ENCODE measurements at regions not wholly inside any gene's neighbourhood (a gene's known extent, or its start where the extent isn't known, plus 50 kb on each side); places are given as distances from the start of the nearest gene placed in this dataset.

DNA sequence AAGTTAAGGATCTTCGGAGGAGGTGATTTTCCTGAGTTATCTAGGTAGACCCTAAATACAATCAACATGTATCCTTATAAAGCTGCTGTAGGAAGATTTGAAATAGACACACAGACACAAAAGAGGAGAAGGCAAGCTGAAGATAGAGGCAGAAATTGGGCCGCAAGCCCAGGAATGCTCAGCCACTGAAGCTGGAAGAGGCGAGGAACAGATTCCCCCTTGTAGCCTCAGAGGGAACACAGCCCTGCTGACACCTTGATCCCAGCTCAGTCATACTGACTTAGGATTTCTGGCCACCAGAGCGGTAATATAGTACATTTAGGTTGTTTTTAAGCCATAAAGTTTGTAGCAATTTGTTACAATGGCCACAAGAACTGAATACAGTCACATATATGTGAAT is 90.9 kb downstream of the ETAA1 start:
- POLR2A ChIA-PET: no interaction called here
- intact Hi-C loops (cut with micrococcal nuclease): no loop called here
- TF ChIP-seq, protein P1, sequence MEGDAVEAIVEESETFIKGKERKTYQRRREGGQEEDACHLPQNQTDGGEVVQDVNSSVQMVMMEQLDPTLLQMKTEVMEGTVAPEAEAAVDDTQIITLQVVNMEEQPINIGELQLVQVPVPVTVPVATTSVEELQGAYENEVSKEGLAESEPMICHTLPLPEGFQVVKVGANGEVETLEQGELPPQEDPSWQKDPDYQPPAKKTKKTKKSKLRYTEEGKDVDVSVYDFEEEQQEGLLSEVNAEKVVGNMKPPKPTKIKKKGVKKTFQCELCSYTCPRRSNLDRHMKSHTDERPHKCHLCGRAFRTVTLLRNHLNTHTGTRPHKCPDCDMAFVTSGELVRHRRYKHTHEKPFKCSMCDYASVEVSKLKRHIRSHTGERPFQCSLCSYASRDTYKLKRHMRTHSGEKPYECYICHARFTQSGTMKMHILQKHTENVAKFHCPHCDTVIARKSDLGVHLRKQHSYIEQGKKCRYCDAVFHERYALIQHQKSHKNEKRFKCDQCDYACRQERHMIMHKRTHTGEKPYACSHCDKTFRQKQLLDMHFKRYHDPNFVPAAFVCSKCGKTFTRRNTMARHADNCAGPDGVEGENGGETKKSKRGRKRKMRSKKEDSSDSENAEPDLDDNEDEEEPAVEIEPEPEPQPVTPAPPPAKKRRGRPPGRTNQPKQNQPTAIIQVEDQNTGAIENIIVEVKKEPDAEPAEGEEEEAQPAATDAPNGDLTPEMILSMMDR (IDR thresholded peaks at IDR 0.05; ENCODE audit: extremely low read depth in 1 of 2, insufficient read depth in 1 of 2, low read depth in 1 of 2, low read length in 2 of 2): no peak
- no peak for TF ChIP-seq EZH2 (IDR thresholded peaks at IDR 0.05; ENCODE audit: borderline replicate concordance, low read depth, low read length, severe bottlenecking)
- no peak for TF ChIP-seq GATA2 (IDR thresholded peaks at IDR 0.05; ENCODE audit: insufficient read depth, insufficient read length, low read depth, low read length)
- TF ChIP-seq POLR2A (IDR thresholded peaks at IDR 0.05; ENCODE audit: low read depth, low read length): no peak
- no peak for TF ChIP-seq FOS (IDR thresholded peaks at IDR 0.05; ENCODE audit: borderline replicate concordance, insufficient read depth, low read length)
- TF ChIP-seq, protein P2, sequence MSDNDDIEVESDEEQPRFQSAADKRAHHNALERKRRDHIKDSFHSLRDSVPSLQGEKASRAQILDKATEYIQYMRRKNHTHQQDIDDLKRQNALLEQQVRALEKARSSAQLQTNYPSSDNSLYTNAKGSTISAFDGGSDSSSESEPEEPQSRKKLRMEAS (IDR thresholded peaks at IDR 0.05; ENCODE audit: insufficient read depth, insufficient read length): no peak
- TF ChIP-seq MYC (IDR thresholded peaks at IDR 0.05; ENCODE audit: low read depth, low read length): no peak
- TF ChIP-seq POLR2AphosphoS5 (IDR thresholded peaks at IDR 0.05; ENCODE audit: insufficient read depth, low read depth, low read length): no peak
- no peak for TF ChIP-seq JUN (IDR thresholded peaks at IDR 0.05; ENCODE audit: borderline replicate concordance, insufficient read depth, insufficient read length, low read depth)
- DNase-seq (ENCODE audit: low read depth, low spot score): no peak
- no peaks in the 10 kb centered on the region for H3K9me1 ChIP-seq (replicated peaks; ENCODE audit: control insufficient read depth, extremely low read depth, insufficient read depth, low read length)
- H3K4me2 ChIP-seq (ENCODE audit: insufficient read depth, low read length): no peak overlapping the region
- no peak for FAIRE-seq
- H3K9me3 ChIP-seq (replicated peaks; ENCODE audit: control insufficient read depth, insufficient read depth, low read length): no peaks in the 10 kb centered on the region
- CTCF ChIA-PET: no interaction called here
- no peak overlapping the region for H2AFZ ChIP-seq (ENCODE audit: low read depth, low read length)
- H3K36me3 ChIP-seq (ENCODE audit: control insufficient read depth in 2 of 2, extremely low read depth in 1 of 2, insufficient read depth in 2 of 2, low read length in 2 of 2): no peaks in the 10 kb centered on the region
- H3K27me3 ChIP-seq (ENCODE audit: control insufficient read depth in 2 of 2, insufficient read depth in 2 of 2, low read length in 2 of 2): no peaks in the 10 kb centered on the region
- dilution Hi-C loops (cut with MboI; ENCODE audit: extremely low pct_ligation_motif_present, low sequenced_read_pairs): no loop called here
- H4K20me1 ChIP-seq (replicated peaks; ENCODE audit: control insufficient read depth, extremely low read depth, insufficient read depth, low read length): no peaks in the 10 kb centered on the region
- no peak overlapping the region for H3K27ac ChIP-seq (ENCODE audit: insufficient read depth, low read depth, low read length)
- no peak overlapping the region for H3K4me3 ChIP-seq (replicated peaks in 1 of 3; ENCODE audit: insufficient read depth in 1 of 3, low read depth in 1 of 3, low read length in 3 of 3)
- no peaks in the 10 kb centered on the region for H3K79me2 ChIP-seq (ENCODE audit: control insufficient read depth, insufficient read depth, low read length)
- no peaks in the 10 kb centered on the region for H3K4me1 ChIP-seq (ENCODE audit: control insufficient read depth, extremely low read depth, insufficient read depth, low read length)
- no peak overlapping the region for H3K9ac ChIP-seq (replicated peaks; ENCODE audit: extremely low read depth, insufficient read depth, low read length)
- no TSS peak for BruUV-seq (replicated peaks)
